ENCODE measurements at regions not wholly inside any gene's neighbourhood (a gene's known extent, or its start where the extent isn't known, plus 50 kb on each side); places are given as distances from the start of the nearest gene placed in this dataset.

DNA sequence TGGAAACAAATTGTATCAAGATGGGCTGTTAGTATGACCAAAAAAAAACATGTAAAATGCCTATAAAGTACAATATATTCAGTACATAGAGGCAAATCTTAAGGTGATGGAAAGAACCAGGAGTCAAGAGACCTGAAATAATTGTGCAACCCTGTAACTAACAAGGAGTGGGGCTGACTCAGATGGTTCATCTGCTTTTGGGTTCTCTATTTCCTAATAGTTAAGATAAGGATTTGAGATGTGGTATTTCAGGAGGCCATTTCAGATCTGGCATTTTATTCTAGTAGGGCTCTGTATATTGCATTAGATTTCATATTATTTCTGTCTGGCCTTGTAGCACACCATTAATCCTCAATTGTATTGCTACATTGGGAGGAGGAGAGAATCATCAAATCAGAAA, 268.4 kb downstream of the HS3ST1 start:
- ATAC-seq, result no peak
- Histone ChIP-seq H3K9me1 (ENCODE audit: control insufficient read depth, insufficient read depth, low read length) (no peaks in the 10 kb centered on the region), H2AFZ (ENCODE audit: low read depth, low read length) (no peak overlapping the region), H3K27me3 (ENCODE audit: control insufficient read depth in 2 of 2, insufficient read depth in 2 of 2, low read length in 2 of 2) (no peaks in the 10 kb centered on the region), H3K79me2 (ENCODE audit: control insufficient read depth, insufficient read depth, low read length) (no peaks in the 10 kb centered on the region), H3K9ac (ENCODE audit: insufficient read depth in 1 of 2, low read depth in 2 of 2, low read length in 2 of 2) (no peak overlapping the region), H3K4me3 (no peak overlapping the region), H3K4me1 (replicated peaks in 1 of 2; ENCODE audit: control insufficient read depth in 2 of 2, insufficient read depth in 2 of 2, low read length in 2 of 2) (no peaks in the 10 kb centered on the region), H3K27ac (ENCODE audit: extremely low read depth, low read depth, low read length) (no peak overlapping the region), H4K20me1 (replicated peaks; ENCODE audit: control insufficient read depth, insufficient read depth, low read length) (no peaks in the 10 kb centered on the region), H3K36me3 (ENCODE audit: control insufficient read depth, insufficient read depth, low read length) (no peaks in the 10 kb centered on the region), H3K4me2 (ENCODE audit: insufficient read depth, low read length) (no peak overlapping the region), H3K9me3 (replicated peaks; ENCODE audit: control insufficient read depth, insufficient read depth, low read depth, low read length) (peaks cover 2% of the 10 kb centered on the region; the same call in 1 of the 2 replicates)
- intact Hi-C loops (cut with micrococcal nuclease), result no loop called here
- in situ Hi-C loops (cut with MboI), result no loop called here
- ChIA-PET POLR2A (no interaction called here), CTCF (ENCODE audit: low intra/inter-chr PET ratio) (no interaction called here)
- no TSS peak for BruUV-seq (replicated peaks)
- no peak for FAIRE-seq
- no peak for DNase-seq (ENCODE audit: extremely low read depth in 1 of 4, low spot score in 3 of 4)
- TF ChIP-seq CC2D1A (IDR thresholded peaks at IDR 0.05) (no peak), POLR2G (IDR thresholded peaks at IDR 0.05; ENCODE audit: low read depth, low read length) (no peak), SMAD1 (IDR thresholded peaks at IDR 0.05; ENCODE audit: low read depth, low read length, partially characterized antibody) (no peak)
- TF ChIP-seq, protein P1, sequence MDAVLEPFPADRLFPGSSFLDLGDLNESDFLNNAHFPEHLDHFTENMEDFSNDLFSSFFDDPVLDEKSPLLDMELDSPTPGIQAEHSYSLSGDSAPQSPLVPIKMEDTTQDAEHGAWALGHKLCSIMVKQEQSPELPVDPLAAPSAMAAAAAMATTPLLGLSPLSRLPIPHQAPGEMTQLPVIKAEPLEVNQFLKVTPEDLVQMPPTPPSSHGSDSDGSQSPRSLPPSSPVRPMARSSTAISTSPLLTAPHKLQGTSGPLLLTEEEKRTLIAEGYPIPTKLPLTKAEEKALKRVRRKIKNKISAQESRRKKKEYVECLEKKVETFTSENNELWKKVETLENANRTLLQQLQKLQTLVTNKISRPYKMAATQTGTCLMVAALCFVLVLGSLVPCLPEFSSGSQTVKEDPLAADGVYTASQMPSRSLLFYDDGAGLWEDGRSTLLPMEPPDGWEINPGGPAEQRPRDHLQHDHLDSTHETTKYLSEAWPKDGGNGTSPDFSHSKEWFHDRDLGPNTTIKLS (IDR thresholded peaks at IDR 0.05; ENCODE audit: borderline replicate concordance, low read depth), result no peak

DNA sequence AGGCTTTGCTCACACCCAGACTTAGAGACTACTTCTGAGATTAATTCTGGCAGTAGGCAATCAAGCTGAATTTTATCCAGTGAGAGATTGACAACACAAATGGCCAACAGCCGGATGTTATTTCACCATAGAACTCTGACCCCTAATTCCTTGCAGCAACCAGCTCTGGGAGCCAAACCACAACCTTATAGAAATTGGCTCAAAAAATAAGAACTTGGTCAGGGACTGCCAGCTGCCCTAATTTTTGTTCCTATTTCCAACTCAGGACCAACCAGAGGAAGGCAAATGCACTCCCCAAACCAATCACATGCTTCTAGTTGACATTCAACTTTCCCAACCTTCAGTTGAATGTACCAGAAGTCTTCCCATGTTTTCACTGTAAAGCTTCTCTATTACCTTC, 269.7 kb downstream of the HS3ST1 start:
- Histone ChIP-seq H3K79me2 (ENCODE audit: control insufficient read depth, insufficient read depth, low read length) (no peaks in the 10 kb centered on the region), H2AFZ (ENCODE audit: low read depth, low read length) (no peak overlapping the region), H3K27ac (ENCODE audit: extremely low read depth, low read depth, low read length) (no peak overlapping the region), H4K20me1 (replicated peaks; ENCODE audit: control insufficient read depth, insufficient read depth, low read length) (no peaks in the 10 kb centered on the region), H3K9me1 (ENCODE audit: control insufficient read depth, insufficient read depth, low read length) (no peaks in the 10 kb centered on the region), H3K4me1 (replicated peaks in 1 of 2; ENCODE audit: control insufficient read depth in 2 of 2, insufficient read depth in 2 of 2, low read length in 2 of 2) (no peaks in the 10 kb centered on the region), H3K9me3 (replicated peaks; ENCODE audit: control insufficient read depth, insufficient read depth, low read depth, low read length) (peaks cover 2% of the 10 kb centered on the region; the same call in 1 of the 2 replicates), H3K9ac (ENCODE audit: insufficient read depth in 1 of 2, low read depth in 2 of 2, low read length in 2 of 2) (no peak overlapping the region), H3K4me3 (no peak overlapping the region), H3K27me3 (ENCODE audit: control insufficient read depth in 2 of 2, insufficient read depth in 2 of 2, low read length in 2 of 2) (no peaks in the 10 kb centered on the region), H3K36me3 (ENCODE audit: control insufficient read depth, insufficient read depth, low read length) (no peaks in the 10 kb centered on the region), H3K4me2 (ENCODE audit: insufficient read depth, low read length) (no peak overlapping the region)
- ChIA-PET POLR2A (no interaction called here), CTCF (ENCODE audit: low intra/inter-chr PET ratio) (no interaction called here)
- no peak for DNase-seq (ENCODE audit: extremely low read depth in 1 of 4, low spot score in 3 of 4)
- BruUV-seq (replicated peaks), result no TSS peak
- no peak for ATAC-seq
- no peak for FAIRE-seq
- TF ChIP-seq NR2C1 (IDR thresholded peaks at IDR 0.05), result no peak
- no peak for TF ChIP-seq NR2C1 (tag; IDR thresholded peaks at IDR 0.05)
- TF ChIP-seq, protein P2, sequence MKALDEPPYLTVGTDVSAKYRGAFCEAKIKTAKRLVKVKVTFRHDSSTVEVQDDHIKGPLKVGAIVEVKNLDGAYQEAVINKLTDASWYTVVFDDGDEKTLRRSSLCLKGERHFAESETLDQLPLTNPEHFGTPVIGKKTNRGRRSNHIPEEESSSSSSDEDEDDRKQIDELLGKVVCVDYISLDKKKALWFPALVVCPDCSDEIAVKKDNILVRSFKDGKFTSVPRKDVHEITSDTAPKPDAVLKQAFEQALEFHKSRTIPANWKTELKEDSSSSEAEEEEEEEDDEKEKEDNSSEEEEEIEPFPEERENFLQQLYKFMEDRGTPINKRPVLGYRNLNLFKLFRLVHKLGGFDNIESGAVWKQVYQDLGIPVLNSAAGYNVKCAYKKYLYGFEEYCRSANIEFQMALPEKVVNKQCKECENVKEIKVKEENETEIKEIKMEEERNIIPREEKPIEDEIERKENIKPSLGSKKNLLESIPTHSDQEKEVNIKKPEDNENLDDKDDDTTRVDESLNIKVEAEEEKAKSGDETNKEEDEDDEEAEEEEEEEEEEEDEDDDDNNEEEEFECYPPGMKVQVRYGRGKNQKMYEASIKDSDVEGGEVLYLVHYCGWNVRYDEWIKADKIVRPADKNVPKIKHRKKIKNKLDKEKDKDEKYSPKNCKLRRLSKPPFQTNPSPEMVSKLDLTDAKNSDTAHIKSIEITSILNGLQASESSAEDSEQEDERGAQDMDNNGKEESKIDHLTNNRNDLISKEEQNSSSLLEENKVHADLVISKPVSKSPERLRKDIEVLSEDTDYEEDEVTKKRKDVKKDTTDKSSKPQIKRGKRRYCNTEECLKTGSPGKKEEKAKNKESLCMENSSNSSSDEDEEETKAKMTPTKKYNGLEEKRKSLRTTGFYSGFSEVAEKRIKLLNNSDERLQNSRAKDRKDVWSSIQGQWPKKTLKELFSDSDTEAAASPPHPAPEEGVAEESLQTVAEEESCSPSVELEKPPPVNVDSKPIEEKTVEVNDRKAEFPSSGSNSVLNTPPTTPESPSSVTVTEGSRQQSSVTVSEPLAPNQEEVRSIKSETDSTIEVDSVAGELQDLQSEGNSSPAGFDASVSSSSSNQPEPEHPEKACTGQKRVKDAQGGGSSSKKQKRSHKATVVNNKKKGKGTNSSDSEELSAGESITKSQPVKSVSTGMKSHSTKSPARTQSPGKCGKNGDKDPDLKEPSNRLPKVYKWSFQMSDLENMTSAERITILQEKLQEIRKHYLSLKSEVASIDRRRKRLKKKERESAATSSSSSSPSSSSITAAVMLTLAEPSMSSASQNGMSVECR (CRISPR knock-in tag; IDR thresholded peaks at IDR 0.05), result no peak
- no peak for TF ChIP-seq KDM1A (IDR thresholded peaks at IDR 0.05)
- no peak for TF ChIP-seq POLR3A (IDR thresholded peaks at IDR 0.05; ENCODE audit: borderline replicate concordance, extremely low read depth, insufficient read depth, insufficient read length)
- TF ChIP-seq, protein P3, sequence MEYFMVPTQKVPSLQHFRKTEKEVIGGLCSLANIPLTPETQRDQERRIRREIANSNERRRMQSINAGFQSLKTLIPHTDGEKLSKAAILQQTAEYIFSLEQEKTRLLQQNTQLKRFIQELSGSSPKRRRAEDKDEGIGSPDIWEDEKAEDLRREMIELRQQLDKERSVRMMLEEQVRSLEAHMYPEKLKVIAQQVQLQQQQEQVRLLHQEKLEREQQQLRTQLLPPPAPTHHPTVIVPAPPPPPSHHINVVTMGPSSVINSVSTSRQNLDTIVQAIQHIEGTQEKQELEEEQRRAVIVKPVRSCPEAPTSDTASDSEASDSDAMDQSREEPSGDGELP (CRISPR knock-in tag; IDR thresholded peaks at IDR 0.05; ENCODE audit: borderline replicate concordance), result no peak
- in situ Hi-C loops (cut with MboI), result no loop called here
- intact Hi-C loops (cut with micrococcal nuclease), result no loop called here
- WGBS (ENCODE audit: insufficient coverage, low coverage, missing lambda C conversion rate), result 0% methylated on average over 1 of the region's 1 CpG
